ENCODE measurements at regions not wholly inside any gene's neighbourhood (a gene's known extent, or its start where the extent isn't known, plus 50 kb on each side); places are given as distances from the start of the nearest gene placed in this dataset.

- intact Hi-C loops (cut with DNase I; ENCODE audit: low total_unique reads): no loop called here
Observed at GRCh38 chr4:164304101-164304639, 449.8 kb upstream of the SMIM31 start.

GRCh38 chr4:164304861-164305260, 449.1 kb upstream of the SMIM31 start:
- TF ChIP-seq POLR2A (IDR thresholded peaks at IDR 0.05) (no peak), POLR2AphosphoS5 (IDR thresholded peaks at IDR 0.05) (no peak), EP300 (IDR thresholded peaks at IDR 0.05) (no peak), CTCF (IDR thresholded peaks at IDR 0.05) (no peak)
- intact Hi-C loops (cut with DNase I; ENCODE audit: low total_unique reads): no loop called here
- no peaks in the 10 kb centered on the region for H3K4me1 ChIP-seq
- no peak overlapping the region for H3K4me3 ChIP-seq
- H3K9me3 ChIP-seq: no peaks in the 10 kb centered on the region
- no peaks in the 10 kb centered on the region for H3K27me3 ChIP-seq
- WGBS, 5 donors: 82 to 85% (median 84%) methylated on average over 2 of the region's 2 CpGs
- DNase-seq: no peak
- H3K27ac ChIP-seq: no peak overlapping the region
- no peaks in the 10 kb centered on the region for H3K36me3 ChIP-seq

More at GRCh38 chr4:164304101-164304639, 449.8 kb upstream of the SMIM31 start:
- WGBS, 5 donors: 74 to 83% (median 79%) methylated on average over 2 of the region's 2 CpGs
- H3K4me3 ChIP-seq: no peak overlapping the region
- H3K27ac ChIP-seq: no peak overlapping the region
- H3K36me3 ChIP-seq: no peaks in the 10 kb centered on the region
- no peaks in the 10 kb centered on the region for H3K4me1 ChIP-seq
- peak in 1 of 2 donors; percentile 1 for DNase-seq
- H3K9me3 ChIP-seq: no peaks in the 10 kb centered on the region
- H3K27me3 ChIP-seq: no peaks in the 10 kb centered on the region
- no peak for TF ChIP-seq EP300 (IDR thresholded peaks at IDR 0.05)

- no peaks in the 10 kb centered on the region for H3K27me3 ChIP-seq
- DNase-seq: no peak
- H3K36me3 ChIP-seq: no peaks in the 10 kb centered on the region
- no peak overlapping the region for H3K27ac ChIP-seq
- H3K4me1 ChIP-seq: no peaks in the 10 kb centered on the region
- WGBS, 5 donors: 14 to 53% (median 29%) methylated on average over 1 of the region's 1 CpG
- no peak overlapping the region for H3K4me3 ChIP-seq
- intact Hi-C loops (cut with DNase I; ENCODE audit: low total_unique reads): no loop called here
- no peaks in the 10 kb centered on the region for H3K9me3 ChIP-seq
- TF ChIP-seq EP300 (IDR thresholded peaks at IDR 0.05) (no peak), CTCF (IDR thresholded peaks at IDR 0.05) (no peak), POLR2A (IDR thresholded peaks at IDR 0.05) (no peak), POLR2AphosphoS5 (IDR thresholded peaks at IDR 0.05) (no peak)
Observed at GRCh38 chr4:164307262-164307661, 446.7 kb upstream of the SMIM31 start.

GRCh38 chr4:164312671-164313070, 441.3 kb upstream of the SMIM31 start:
- intact Hi-C loops (cut with DNase I; ENCODE audit: low total_unique reads): no loop called here
- H3K36me3 ChIP-seq: no peaks in the 10 kb centered on the region
- TF ChIP-seq CTCF (IDR thresholded peaks at IDR 0.05) (no peak), POLR2AphosphoS5 (IDR thresholded peaks at IDR 0.05) (no peak), EP300 (IDR thresholded peaks at IDR 0.05) (no peak), POLR2A (IDR thresholded peaks at IDR 0.05) (no peak)

GRCh38 chr4:164313853-164314252, 440.1 kb upstream of the SMIM31 start:
- no peaks in the 10 kb centered on the region for H3K36me3 ChIP-seq
- no peaks in the 10 kb centered on the region for H3K27me3 ChIP-seq
- DNase-seq: no peak
- H3K27ac ChIP-seq: no peak overlapping the region
- 41 to 53% (median 45%) methylated on average over 3 of the region's 3 CpGs for WGBS, 5 donors
- H3K9me3 ChIP-seq: no peaks in the 10 kb centered on the region
- TF ChIP-seq POLR2A (IDR thresholded peaks at IDR 0.05) (no peak), CTCF (IDR thresholded peaks at IDR 0.05) (no peak), EP300 (IDR thresholded peaks at IDR 0.05) (no peak), POLR2AphosphoS5 (IDR thresholded peaks at IDR 0.05) (no peak)
- H3K4me1 ChIP-seq: no peaks in the 10 kb centered on the region
- no peak overlapping the region for H3K4me3 ChIP-seq
- intact Hi-C loops (cut with DNase I; ENCODE audit: low total_unique reads): no loop called here

More at GRCh38 chr4:164312671-164313070, 441.3 kb upstream of the SMIM31 start:
- no peak overlapping the region for H3K27ac ChIP-seq
- no peaks in the 10 kb centered on the region for H3K9me3 ChIP-seq
- 85 to 92% (median 92%) methylated on average over 6 of the region's 6 CpGs for WGBS, 5 donors
- no peak for DNase-seq
- H3K27me3 ChIP-seq: no peaks in the 10 kb centered on the region
- no peaks in the 10 kb centered on the region for H3K4me1 ChIP-seq
- no peak overlapping the region for H3K4me3 ChIP-seq

Measured in stomach (tissue), 8 donors.